Peyer's patch (tissue), 4 donors: ENCODE measurements at regions not wholly inside any gene's neighbourhood (a gene's known extent, or its start where the extent isn't known, plus 50 kb on each side); places are given as distances from the start of the nearest gene placed in this dataset.
"Not testable (repeated sequence)": the region's sequence is repeated elsewhere in the genome, so short reads cannot be mapped to it uniquely, and the experiment has no call there.

Experiments
- DNase-seq, 3 donors: peaks; one replicate each; pipeline ENCODE4 v3.0.0-alpha.2; 2017 to 2019
- H3K27ac ChIP-seq, 4 donors: fragments of 200-600 bp; sonication (generic); one replicate each; pipeline ENCODE4 v1.5.1; 2016 to 2019
- H3K27me3 ChIP-seq, 2 donors: fragments of 200-600 bp; sonication (generic); one replicate each; pipeline ENCODE4 v1.5.1; 2019
- H3K36me3 ChIP-seq, 3 donors: fragments of 200-600 bp; sonication (generic); one replicate each; pipeline ENCODE4 v1.5.1; 2016 to 2019
- H3K4me1 ChIP-seq, 4 donors: fragments of 200-600 bp; sonication (generic); one replicate each; pipeline ENCODE4 v1.5.1; 2016 to 2019
- H3K4me3 ChIP-seq, 4 donors: fragments of 200-600 bp; sonication (generic); 1 replicate in 3 of 4; 2 replicates in 1 of 4; pipeline ENCODE4 v1.5.1; 2016 to 2019; ENCODE audit warnings: mild to moderate bottlenecking in 1 of 4
- H3K9me3 ChIP-seq, 4 donors: fragments of 200-600 bp; sonication (generic); one replicate each; pipeline ENCODE4 v1.5.1; 2016 to 2019; ENCODE audit warnings: mild to moderate bottlenecking in 1 of 4
- CTCF ChIP-seq, 6 experiments: fragments of 450-650 bp in 4 of 6; fragments of 200-600 bp in 2 of 6; sonication (generic) in 1 of 6; IDR thresholded peaks; one replicate each; pipeline ENCODE4 v1.5.1; 2017 to 2019; ENCODE audit warnings: antibody characterized with exemption in 6 of 6, mild to moderate bottlenecking in 3 of 6, moderate library complexity in 1 of 6
- POLR2A ChIP-seq, 2 donors: fragments of 450-650 bp; IDR thresholded peaks; one replicate each; pipeline ENCODE4 v1.5.1; 2017; ENCODE audit warnings: antibody characterized with exemption in 2 of 2, mild to moderate bottlenecking in 2 of 2, moderate library complexity in 2 of 2

- DNase-seq: no peak
- Histone ChIP-seq H3K36me3 (no peaks in the 10 kb centered on the region), H3K27ac (no peak overlapping the region), H3K4me3 (no peak overlapping the region), H3K4me1 (no peaks in the 10 kb centered on the region), H3K9me3 (no peaks in the 10 kb centered on the region), H3K27me3 (no peaks in the 10 kb centered on the region)
- TF ChIP-seq CTCF (IDR thresholded peaks at IDR 0.05) (no peak), POLR2A (IDR thresholded peaks at IDR 0.05) (no peak)
These were observed 721.0 kb downstream of the PLCL1 start for GRCh38 chr2:198525211-198525969.

GRCh38 chr2:198523710-198524109 is 719.3 kb downstream of the PLCL1 start:
- Histone ChIP-seq H3K9me3 (no peaks in the 10 kb centered on the region), H3K27ac (no peak overlapping the region), H3K4me1 (no peaks in the 10 kb centered on the region), H3K4me3 (no peak overlapping the region), H3K27me3 (no peaks in the 10 kb centered on the region), H3K36me3 (no peaks in the 10 kb centered on the region)
- TF ChIP-seq POLR2A (IDR thresholded peaks at IDR 0.05) (no peak), CTCF (IDR thresholded peaks at IDR 0.05) (no peak)
- no peak for DNase-seq

GRCh38 chr2:198518935-198519334 is 714.5 kb downstream of the PLCL1 start:
- Histone ChIP-seq H3K4me1 (no peaks in the 10 kb centered on the region), H3K27me3 (no peaks in the 10 kb centered on the region), H3K9me3 (no peaks in the 10 kb centered on the region), H3K36me3 (no peaks in the 10 kb centered on the region), H3K27ac (no peak overlapping the region), H3K4me3 (no peak overlapping the region)
- TF ChIP-seq POLR2A (IDR thresholded peaks at IDR 0.05): no peak
- TF ChIP-seq CTCF (IDR thresholded peaks at IDR 0.05): no peak
- DNase-seq: no peak

GRCh38 chr2:198517976-198518375 is 713.6 kb downstream of the PLCL1 start:
- H3K36me3 ChIP-seq: no peaks in the 10 kb centered on the region
- no peak overlapping the region for H3K27ac ChIP-seq
- TF ChIP-seq CTCF (IDR thresholded peaks at IDR 0.05) (no peak), POLR2A (IDR thresholded peaks at IDR 0.05) (no peak)
- H3K4me1 ChIP-seq: no peaks in the 10 kb centered on the region
- H3K4me3 ChIP-seq: no peak overlapping the region
- no peak for DNase-seq
- no peaks in the 10 kb centered on the region for H3K27me3 ChIP-seq
- no peaks in the 10 kb centered on the region for H3K9me3 ChIP-seq

GRCh38 chr2:198508610-198509009 is 704.2 kb downstream of the PLCL1 start:
- not testable (repeated sequence) for DNase-seq

GRCh38 chr2:198499539-198499938 is 695.1 kb downstream of the PLCL1 start:
- no peak overlapping the region for H3K27ac ChIP-seq
- no peaks in the 10 kb centered on the region for H3K27me3 ChIP-seq
- H3K9me3 ChIP-seq: no peaks in the 10 kb centered on the region
- DNase-seq: no peak
- H3K4me1 ChIP-seq: no peaks in the 10 kb centered on the region
- TF ChIP-seq POLR2A (IDR thresholded peaks at IDR 0.05) (no peak), CTCF (IDR thresholded peaks at IDR 0.05) (no peak)
- no peaks in the 10 kb centered on the region for H3K36me3 ChIP-seq
- H3K4me3 ChIP-seq: no peak overlapping the region

More at GRCh38 chr2:198508610-198509009, 704.2 kb downstream of the PLCL1 start:
- H3K9me3 ChIP-seq, H3K4me3 ChIP-seq, H3K36me3 ChIP-seq, H3K4me1 ChIP-seq, H3K27me3 ChIP-seq, H3K27ac ChIP-seq: not testable (repeated sequence)
